GM23338 (cell line): ENCODE measurements at regions not wholly inside any gene's neighbourhood (a gene's known extent, or its start where the extent isn't known, plus 50 kb on each side); places are given as distances from the start of the nearest gene placed in this dataset.

Experiments
- ATAC-seq: fragments of 200-7000 bp; cut with Tn5 transposase; 3 replicates; pipeline ENCODE4 v1.9.1; 2020
- DNase-seq: peaks from one replicate; pipeline ENCODE4 v3.0.0-alpha.2; 2015; ENCODE audit warnings: low spot score
- H2AFZ ChIP-seq: fragments of 200-600 bp; sonication (generic); 2 replicates; pipeline ENCODE4 v1.8.0; 2016; ENCODE audit warnings: antibody characterized with exemption, mild to moderate bottlenecking, moderate library complexity
- H3F3A ChIP-seq: fragments of 200-600 bp; sonication (generic); replicated peaks from 2 replicates; pipeline ENCODE4 v1.8.0; 2017; ENCODE audit warnings: antibody characterized with exemption, mixed run types, low read depth
- H3K27ac ChIP-seq: fragments of 200-600 bp; sonication (generic); 2 replicates; pipeline ENCODE4 v1.6.1; 2016; ENCODE audit warnings: low read depth
- H3K27me3 ChIP-seq: fragments of 200-600 bp; sonication (generic); 2 replicates; pipeline ENCODE4 v1.8.0; 2016; ENCODE audit warnings: mild to moderate bottlenecking, mixed run types, moderate library complexity; ENCODE audit not compliant: insufficient read depth
- H3K36me3 ChIP-seq: fragments of 200-600 bp; sonication (generic); 2 replicates; pipeline ENCODE4 v1.8.0; 2016; ENCODE audit warnings: mild to moderate bottlenecking; ENCODE audit not compliant: insufficient read depth
- H3K4me1 ChIP-seq: fragments of 200-600 bp; sonication (generic); 2 replicates; pipeline ENCODE4 v1.8.0; 2016; ENCODE audit warnings: mild to moderate bottlenecking, moderate library complexity; ENCODE audit not compliant: insufficient read depth
- H3K4me2 ChIP-seq: fragments of 200-600 bp; sonication (generic); 2 replicates; pipeline ENCODE4 v1.7.1; 2017; ENCODE audit warnings: mixed run types
- H3K4me3 ChIP-seq: fragments of 200-600 bp; sonication (generic); 2 replicates; pipeline ENCODE4 v1.6.1; 2016; ENCODE audit warnings: mixed run types
- H3K79me2 ChIP-seq: fragments of 200-600 bp; sonication (generic); replicated peaks from 2 replicates; pipeline ENCODE4 v1.8.0; 2017; ENCODE audit warnings: mild to moderate bottlenecking; ENCODE audit not compliant: insufficient read depth
- H3K9me2 ChIP-seq: fragments of 200-600 bp; sonication (generic); 2 replicates; pipeline ENCODE4 v1.8.0; 2017; ENCODE audit not compliant: insufficient read depth
- H4K20me1 ChIP-seq: fragments of 200-600 bp; sonication (generic); replicated peaks from 2 replicates; pipeline ENCODE4 v1.8.0; 2017; ENCODE audit warnings: mild to moderate bottlenecking; ENCODE audit not compliant: insufficient read depth
- H3K27ac Mint-ChIP-seq: 2 replicates; pipeline ENCODE4 v1.8.0; 2020; ENCODE audit warnings: inconsistent platforms, mild to moderate bottlenecking, moderate library complexity, mixed read lengths
- H3K27me3 Mint-ChIP-seq: 3 replicates; pipeline ENCODE4 v1.8.0; 2022; ENCODE audit warnings: low read depth, mild to moderate bottlenecking, moderate library complexity, mixed read lengths, inconsistent platforms; ENCODE audit not compliant: insufficient read depth, poor library complexity
- H3K36me3 Mint-ChIP-seq: 3 replicates; pipeline ENCODE4 v1.8.0; 2021; ENCODE audit warnings: low read depth, mild to moderate bottlenecking, inconsistent platforms, moderate library complexity, mixed read lengths
- H3K4me1 Mint-ChIP-seq: 3 replicates; pipeline ENCODE4 v1.8.0; 2020; ENCODE audit warnings: mild to moderate bottlenecking, inconsistent platforms, mixed read lengths
- H3K4me3 Mint-ChIP-seq: 3 replicates; pipeline ENCODE4 v1.8.0; 2021; ENCODE audit warnings: moderate library complexity, mild to moderate bottlenecking, inconsistent platforms, mixed read lengths
- H3K9me3 Mint-ChIP-seq: 3 replicates; pipeline ENCODE4 v1.8.0; 2020; ENCODE audit warnings: moderate library complexity, mild to moderate bottlenecking, inconsistent platforms, mixed read lengths
- CREB1 ChIP-seq: fragments of 250-450 bp; sonication (Bioruptor Pico); IDR thresholded peaks from 2 replicates; pipeline ENCODE4 v1.5.0; 2020; ENCODE audit warnings: low read depth, mild to moderate bottlenecking, moderate library complexity
- EZH2 ChIP-seq: fragments of 200-600 bp; sonication (generic); IDR thresholded peaks from one replicate; pipeline ENCODE4 v1.8.0; 2017; ENCODE audit warnings: antibody characterized with exemption, mild to moderate bottlenecking, low read depth; ENCODE audit not compliant: unreplicated experiment
- EZH2phosphoT487 ChIP-seq: fragments of 200-600 bp; sonication (generic); IDR thresholded peaks from one replicate; pipeline ENCODE4 v1.8.1; 2018; ENCODE audit warnings: antibody characterized with exemption; ENCODE audit not compliant: unreplicated experiment
- JUNB ChIP-seq: IDR thresholded peaks from one replicate; pipeline ENCODE4 v1.6.1; 2016; ENCODE audit warnings: antibody characterized with exemption; ENCODE audit not compliant: unreplicated experiment
- NANOG ChIP-seq: IDR thresholded peaks from 2 replicates; pipeline ENCODE4 v1.6.1; 2016; ENCODE audit warnings: antibody characterized with exemption, borderline replicate concordance
- POLR2AphosphoS5 ChIP-seq: IDR thresholded peaks from 2 replicates; pipeline ENCODE4 v1.6.1; 2016; ENCODE audit warnings: antibody characterized with exemption, low read depth
- STAT1 ChIP-seq: IDR thresholded peaks from one replicate; pipeline ENCODE4 v1.6.1; 2016; ENCODE audit warnings: antibody characterized with exemption; ENCODE audit not compliant: unreplicated experiment
- ZNF114 ChIP-seq: fragments of 250-450 bp; sonication (Bioruptor Pico); IDR thresholded peaks from 2 replicates; pipeline ENCODE4 v1.5.0; 2020; ENCODE audit warnings: mild to moderate bottlenecking, moderate library complexity
- ZNF331 ChIP-seq: fragments of 250-450 bp; sonication (Bioruptor Pico); IDR thresholded peaks from 2 replicates; pipeline ENCODE4 v1.5.0; 2020; ENCODE audit warnings: low read depth, mild to moderate bottlenecking, moderate library complexity
- TF ChIP-seq, protein P1 (sequence below): fragments of 250-450 bp; sonication (Bioruptor Pico); IDR thresholded peaks from 2 replicates; pipeline ENCODE4 v1.5.0; 2020; ENCODE audit warnings: mild to moderate bottlenecking, moderate library complexity
- TF ChIP-seq, protein P2 (sequence below), 2 experiments: fragments of 200-600 bp in 1 of 2; sonication (generic) in 1 of 2; conservative IDR thresholded peaks; 2 replicates each; pipeline versions ENCODE4 v1.5.1 to v1.6.1; 2016 to 2017; ENCODE audit warnings: antibody characterized with exemption in 2 of 2, low read depth in 2 of 2, mild to moderate bottlenecking in 2 of 2, moderate library complexity in 1 of 2
- TF ChIP-seq, protein P3 (sequence below): IDR thresholded peaks from one replicate; pipeline ENCODE4 v1.6.1; 2018; ENCODE audit warnings: antibody characterized with exemption; ENCODE audit not compliant: unreplicated experiment
- TF ChIP-seq, protein P4 (sequence below): IDR thresholded peaks from 2 replicates; pipeline ENCODE4 v1.6.1; 2016; ENCODE audit warnings: antibody characterized with exemption

DNA sequence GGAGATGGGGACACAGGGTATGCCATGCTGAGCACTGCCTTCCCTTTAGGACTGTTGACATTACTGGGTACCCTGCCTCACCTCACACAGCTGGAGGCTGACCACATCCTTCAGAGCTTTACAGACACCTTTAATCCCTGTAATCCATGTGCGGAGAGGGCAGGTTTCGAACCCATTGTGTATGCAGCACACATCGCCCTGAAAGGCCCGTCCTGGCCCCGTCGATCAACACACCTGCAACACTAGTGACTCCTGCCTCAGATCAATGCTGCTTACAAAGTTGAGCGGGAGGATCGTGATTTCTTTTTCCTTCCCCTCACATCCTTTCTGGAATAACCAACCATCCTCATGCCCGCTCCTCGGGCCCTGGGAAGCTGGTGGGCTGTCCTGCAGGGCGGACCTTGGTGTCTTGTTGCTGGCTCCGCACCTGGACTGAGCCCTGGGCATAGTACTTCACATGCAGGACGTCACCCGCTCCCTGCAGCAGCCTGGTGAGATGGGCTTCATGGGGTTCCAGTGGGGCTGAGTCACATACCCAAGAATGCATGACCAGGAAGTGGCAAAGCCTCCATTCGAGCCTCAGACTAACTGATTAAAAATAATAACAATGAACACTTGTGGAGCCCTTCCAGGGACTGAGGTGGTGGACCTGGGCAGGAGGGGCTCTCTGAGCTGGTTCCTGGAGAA, 403.6 kb downstream of the PTPRU start:
- Histone ChIP-seq H3K4me1 (no peaks in the 10 kb centered on the region), H3K27me3 (no peaks in the 10 kb centered on the region), H3K36me3 (no peaks in the 10 kb centered on the region), H3K79me2 (no peaks in the 10 kb centered on the region), H3F3A (no peaks in the 10 kb centered on the region), H3K4me3 (no peak overlapping the region), H3K9me2 (no peaks in the 10 kb centered on the region; the same call in 1 of the 2 replicates), H3K4me2 (no peak overlapping the region), H4K20me1 (no peaks in the 10 kb centered on the region), H3K27ac (no peak overlapping the region), H2AFZ (0 out of 2 replicates have a peak overlapping the region, but pooled peaks have one; percentile 7)
- ATAC-seq (peak; percentile 25; the same call in 1 of the 3 replicates), DNase-seq (no peak)
- H3K4me1 Mint-ChIP-seq, result peaks cover 2% of the 10 kb centered on the region
- TF ChIP-seq, protein P1, sequence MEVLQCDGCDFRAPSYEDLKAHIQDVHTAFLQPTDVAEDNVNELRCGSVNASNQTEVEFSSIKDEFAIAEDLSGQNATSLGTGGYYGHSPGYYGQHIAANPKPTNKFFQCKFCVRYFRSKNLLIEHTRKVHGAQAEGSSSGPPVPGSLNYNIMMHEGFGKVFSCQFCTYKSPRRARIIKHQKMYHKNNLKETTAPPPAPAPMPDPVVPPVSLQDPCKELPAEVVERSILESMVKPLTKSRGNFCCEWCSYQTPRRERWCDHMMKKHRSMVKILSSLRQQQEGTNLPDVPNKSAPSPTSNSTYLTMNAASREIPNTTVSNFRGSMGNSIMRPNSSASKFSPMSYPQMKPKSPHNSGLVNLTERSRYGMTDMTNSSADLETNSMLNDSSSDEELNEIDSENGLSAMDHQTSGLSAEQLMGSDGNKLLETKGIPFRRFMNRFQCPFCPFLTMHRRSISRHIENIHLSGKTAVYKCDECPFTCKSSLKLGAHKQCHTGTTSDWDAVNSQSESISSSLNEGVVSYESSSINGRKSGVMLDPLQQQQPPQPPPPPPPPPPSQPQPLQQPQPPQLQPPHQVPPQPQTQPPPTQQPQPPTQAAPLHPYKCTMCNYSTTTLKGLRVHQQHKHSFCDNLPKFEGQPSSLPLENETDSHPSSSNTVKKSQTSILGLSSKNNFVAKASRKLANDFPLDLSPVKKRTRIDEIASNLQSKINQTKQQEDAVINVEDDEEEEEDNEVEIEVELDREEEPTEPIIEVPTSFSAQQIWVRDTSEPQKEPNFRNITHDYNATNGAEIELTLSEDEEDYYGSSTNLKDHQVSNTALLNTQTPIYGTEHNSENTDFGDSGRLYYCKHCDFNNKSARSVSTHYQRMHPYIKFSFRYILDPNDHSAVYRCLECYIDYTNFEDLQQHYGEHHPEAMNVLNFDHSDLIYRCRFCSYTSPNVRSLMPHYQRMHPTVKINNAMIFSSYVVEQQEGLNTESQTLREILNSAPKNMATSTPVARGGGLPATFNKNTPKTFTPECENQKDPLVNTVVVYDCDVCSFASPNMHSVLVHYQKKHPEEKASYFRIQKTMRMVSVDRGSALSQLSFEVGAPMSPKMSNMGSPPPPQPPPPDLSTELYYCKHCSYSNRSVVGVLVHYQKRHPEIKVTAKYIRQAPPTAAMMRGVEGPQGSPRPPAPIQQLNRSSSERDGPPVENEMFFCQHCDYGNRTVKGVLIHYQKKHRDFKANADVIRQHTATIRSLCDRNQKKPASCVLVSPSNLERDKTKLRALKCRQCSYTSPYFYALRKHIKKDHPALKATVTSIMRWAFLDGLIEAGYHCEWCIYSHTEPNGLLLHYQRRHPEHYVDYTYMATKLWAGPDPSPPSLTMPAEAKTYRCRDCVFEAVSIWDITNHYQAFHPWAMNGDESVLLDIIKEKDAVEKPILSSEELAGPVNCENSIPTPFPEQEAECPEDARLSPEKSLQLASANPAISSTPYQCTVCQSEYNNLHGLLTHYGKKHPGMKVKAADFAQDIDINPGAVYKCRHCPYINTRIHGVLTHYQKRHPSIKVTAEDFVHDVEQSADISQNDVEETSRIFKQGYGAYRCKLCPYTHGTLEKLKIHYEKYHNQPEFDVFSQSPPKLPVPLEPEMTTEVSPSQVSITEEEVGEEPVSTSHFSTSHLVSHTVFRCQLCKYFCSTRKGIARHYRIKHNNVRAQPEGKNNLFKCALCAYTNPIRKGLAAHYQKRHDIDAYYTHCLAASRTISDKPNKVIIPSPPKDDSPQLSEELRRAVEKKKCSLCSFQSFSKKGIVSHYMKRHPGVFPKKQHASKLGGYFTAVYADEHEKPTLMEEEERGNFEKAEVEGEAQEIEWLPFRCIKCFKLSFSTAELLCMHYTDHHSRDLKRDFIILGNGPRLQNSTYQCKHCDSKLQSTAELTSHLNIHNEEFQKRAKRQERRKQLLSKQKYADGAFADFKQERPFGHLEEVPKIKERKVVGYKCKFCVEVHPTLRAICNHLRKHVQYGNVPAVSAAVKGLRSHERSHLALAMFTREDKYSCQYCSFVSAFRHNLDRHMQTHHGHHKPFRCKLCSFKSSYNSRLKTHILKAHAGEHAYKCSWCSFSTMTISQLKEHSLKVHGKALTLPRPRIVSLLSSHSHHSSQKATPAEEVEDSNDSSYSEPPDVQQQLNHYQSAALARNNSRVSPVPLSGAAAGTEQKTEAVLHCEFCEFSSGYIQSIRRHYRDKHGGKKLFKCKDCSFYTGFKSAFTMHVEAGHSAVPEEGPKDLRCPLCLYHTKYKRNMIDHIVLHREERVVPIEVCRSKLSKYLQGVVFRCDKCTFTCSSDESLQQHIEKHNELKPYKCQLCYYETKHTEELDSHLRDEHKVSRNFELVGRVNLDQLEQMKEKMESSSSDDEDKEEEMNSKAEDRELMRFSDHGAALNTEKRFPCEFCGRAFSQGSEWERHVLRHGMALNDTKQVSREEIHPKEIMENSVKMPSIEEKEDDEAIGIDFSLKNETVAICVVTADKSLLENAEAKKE (CRISPR knock-in tag), result no peak
- TF ChIP-seq EZH2 (no peak), NANOG (no peak), STAT1 (no peak), ZNF114 (no peak), JUNB (no peak), ZNF331 (CRISPR knock-in tag) (no peak), CREB1 (no peak), POLR2AphosphoS5 (no peak), EZH2phosphoT487 (no peak)
- TF ChIP-seq, protein P2, sequence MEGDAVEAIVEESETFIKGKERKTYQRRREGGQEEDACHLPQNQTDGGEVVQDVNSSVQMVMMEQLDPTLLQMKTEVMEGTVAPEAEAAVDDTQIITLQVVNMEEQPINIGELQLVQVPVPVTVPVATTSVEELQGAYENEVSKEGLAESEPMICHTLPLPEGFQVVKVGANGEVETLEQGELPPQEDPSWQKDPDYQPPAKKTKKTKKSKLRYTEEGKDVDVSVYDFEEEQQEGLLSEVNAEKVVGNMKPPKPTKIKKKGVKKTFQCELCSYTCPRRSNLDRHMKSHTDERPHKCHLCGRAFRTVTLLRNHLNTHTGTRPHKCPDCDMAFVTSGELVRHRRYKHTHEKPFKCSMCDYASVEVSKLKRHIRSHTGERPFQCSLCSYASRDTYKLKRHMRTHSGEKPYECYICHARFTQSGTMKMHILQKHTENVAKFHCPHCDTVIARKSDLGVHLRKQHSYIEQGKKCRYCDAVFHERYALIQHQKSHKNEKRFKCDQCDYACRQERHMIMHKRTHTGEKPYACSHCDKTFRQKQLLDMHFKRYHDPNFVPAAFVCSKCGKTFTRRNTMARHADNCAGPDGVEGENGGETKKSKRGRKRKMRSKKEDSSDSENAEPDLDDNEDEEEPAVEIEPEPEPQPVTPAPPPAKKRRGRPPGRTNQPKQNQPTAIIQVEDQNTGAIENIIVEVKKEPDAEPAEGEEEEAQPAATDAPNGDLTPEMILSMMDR (conservative IDR thresholded peaks at IDR 0.05; ENCODE audit: low read depth in 2 of 2), result no peak
- TF ChIP-seq, protein P3, sequence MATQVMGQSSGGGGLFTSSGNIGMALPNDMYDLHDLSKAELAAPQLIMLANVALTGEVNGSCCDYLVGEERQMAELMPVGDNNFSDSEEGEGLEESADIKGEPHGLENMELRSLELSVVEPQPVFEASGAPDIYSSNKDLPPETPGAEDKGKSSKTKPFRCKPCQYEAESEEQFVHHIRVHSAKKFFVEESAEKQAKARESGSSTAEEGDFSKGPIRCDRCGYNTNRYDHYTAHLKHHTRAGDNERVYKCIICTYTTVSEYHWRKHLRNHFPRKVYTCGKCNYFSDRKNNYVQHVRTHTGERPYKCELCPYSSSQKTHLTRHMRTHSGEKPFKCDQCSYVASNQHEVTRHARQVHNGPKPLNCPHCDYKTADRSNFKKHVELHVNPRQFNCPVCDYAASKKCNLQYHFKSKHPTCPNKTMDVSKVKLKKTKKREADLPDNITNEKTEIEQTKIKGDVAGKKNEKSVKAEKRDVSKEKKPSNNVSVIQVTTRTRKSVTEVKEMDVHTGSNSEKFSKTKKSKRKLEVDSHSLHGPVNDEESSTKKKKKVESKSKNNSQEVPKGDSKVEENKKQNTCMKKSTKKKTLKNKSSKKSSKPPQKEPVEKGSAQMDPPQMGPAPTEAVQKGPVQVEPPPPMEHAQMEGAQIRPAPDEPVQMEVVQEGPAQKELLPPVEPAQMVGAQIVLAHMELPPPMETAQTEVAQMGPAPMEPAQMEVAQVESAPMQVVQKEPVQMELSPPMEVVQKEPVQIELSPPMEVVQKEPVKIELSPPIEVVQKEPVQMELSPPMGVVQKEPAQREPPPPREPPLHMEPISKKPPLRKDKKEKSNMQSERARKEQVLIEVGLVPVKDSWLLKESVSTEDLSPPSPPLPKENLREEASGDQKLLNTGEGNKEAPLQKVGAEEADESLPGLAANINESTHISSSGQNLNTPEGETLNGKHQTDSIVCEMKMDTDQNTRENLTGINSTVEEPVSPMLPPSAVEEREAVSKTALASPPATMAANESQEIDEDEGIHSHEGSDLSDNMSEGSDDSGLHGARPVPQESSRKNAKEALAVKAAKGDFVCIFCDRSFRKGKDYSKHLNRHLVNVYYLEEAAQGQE, result no peak
- TF ChIP-seq, protein P4, sequence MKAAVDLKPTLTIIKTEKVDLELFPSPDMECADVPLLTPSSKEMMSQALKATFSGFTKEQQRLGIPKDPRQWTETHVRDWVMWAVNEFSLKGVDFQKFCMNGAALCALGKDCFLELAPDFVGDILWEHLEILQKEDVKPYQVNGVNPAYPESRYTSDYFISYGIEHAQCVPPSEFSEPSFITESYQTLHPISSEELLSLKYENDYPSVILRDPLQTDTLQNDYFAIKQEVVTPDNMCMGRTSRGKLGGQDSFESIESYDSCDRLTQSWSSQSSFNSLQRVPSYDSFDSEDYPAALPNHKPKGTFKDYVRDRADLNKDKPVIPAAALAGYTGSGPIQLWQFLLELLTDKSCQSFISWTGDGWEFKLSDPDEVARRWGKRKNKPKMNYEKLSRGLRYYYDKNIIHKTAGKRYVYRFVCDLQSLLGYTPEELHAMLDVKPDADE, result no peak
- H3K9me3 Mint-ChIP-seq, result no peaks in the 10 kb centered on the region
- H3K27me3 Mint-ChIP-seq, result peaks cover 7% of the 10 kb centered on the region
- no peak overlapping the region for H3K4me3 Mint-ChIP-seq
- no peaks in the 10 kb centered on the region for H3K36me3 Mint-ChIP-seq
- H3K27ac Mint-ChIP-seq, result 0 out of 2 replicates have a peak overlapping the region, but pooled peaks have one; percentile 62
